NCI-H748 (cell line): ENCODE measurements at regions not wholly inside any gene's neighbourhood (a gene's known extent, or its start where the extent isn't known, plus 50 kb on each side); places are given as distances from the start of the nearest gene placed in this dataset.

Source experiments
- DNase-seq: peaks from one replicate; lab custom pipeline; 2025; ENCODE audit not compliant: unreplicated experiment; lab: John Stamatoyannopoulos, UW

DNA sequence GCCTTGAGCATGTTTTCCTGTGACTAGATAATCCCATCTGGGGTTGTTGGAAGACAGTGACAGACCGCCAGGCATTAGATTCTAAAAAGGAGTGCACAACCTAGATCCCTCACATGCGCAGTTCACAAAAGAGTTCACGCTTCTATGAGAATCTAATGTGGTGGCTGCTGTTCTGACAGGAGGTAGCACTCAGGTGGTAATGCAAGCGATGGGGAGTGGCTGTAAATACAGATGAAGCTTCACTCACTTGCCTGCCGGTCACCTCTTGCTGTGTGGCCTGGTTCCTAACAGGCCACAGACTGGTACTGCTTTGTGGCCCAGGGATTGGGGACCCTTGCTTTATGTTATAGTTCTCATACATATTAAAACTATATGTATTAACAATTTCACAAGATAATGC, 81.9 kb upstream of the TMLHE start:
- DNase-seq: no peak

DNA sequence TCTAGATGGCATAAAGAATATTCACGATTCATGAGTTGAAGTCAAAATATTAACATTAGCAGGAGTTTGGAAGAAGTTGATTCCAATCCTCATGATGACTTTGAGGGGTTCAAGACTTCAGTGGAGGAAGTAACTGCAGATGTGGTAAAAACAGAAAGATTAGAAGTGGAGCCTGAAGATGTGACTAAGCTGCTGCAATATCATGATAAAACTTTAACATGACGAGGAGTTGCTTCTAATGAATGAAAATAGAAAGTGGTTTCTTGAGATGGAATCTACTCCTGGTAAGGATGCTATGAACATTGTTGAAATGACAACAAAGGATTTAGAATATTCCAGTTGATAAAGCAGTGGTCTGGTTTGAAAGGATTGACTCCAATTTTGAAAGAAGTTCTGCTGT, 70.1 kb upstream of the TMLHE start:
- DNase-seq: no peak

DNA sequence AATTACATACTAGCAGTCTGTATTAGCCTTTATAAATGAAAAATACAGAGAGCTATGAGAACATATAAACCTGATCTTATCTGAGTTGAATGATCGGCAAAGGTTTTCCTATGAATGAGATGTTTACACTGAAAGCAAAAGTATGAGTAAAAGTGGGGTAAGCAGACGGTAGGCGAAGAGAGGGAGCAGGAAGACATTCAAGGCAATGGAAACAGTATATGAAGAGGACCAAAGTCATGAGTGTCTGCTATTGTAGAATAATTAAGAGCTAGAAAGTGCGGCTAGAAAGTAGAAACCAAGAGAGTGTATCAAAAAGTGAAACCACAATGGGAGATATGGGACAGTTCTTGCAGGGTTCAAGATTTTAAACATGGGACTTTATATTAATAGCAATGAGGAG, 67.0 kb upstream of the TMLHE start:
- DNase-seq: no peak

DNA sequence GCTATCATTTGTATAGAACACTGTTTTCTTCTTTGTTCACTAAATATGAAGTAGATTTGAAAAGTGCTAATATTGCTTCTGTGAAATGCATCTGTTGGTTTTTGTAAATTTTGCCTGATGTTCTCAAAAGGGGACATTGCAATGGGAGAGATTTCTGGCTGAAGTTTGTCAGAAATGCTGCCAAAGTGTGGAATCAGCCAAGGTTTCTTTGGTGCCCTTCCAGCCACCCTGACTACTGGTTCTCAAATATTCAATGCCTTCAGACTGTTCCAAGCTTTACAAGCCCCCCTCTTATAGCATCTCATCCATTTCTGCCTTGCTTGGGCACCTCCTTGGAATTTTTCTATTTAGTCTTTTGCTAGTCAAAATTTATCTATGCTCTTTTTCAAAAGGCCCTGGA, 60.6 kb upstream of the TMLHE start:
- no peak for DNase-seq

DNA sequence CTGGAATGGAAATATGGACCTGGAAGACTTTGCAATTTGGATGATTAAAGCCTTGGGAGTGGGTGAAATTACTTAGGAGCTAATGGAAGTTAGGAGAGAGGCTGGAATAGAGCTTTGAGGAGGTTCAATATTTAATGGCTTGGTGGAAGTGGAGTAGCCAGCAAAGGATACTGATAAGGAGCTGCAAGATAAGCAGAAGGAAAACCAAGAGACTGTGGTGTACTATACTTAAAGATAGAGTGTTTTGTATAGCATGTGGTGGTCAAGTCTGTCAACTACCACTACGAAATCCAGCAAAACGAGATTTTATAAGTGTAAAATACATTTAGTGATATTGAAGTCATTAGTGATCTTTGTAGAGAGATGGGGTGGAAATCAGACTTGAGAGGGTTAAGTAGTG, 54.0 kb upstream of the TMLHE start:
- DNase-seq: no peak
